GM12864 (cell line): ENCODE measurements at regions not wholly inside any gene's neighbourhood (a gene's known extent, or its start where the extent isn't known, plus 50 kb on each side); places are given as distances from the start of the nearest gene placed in this dataset.

ENCODE experiments used
- DNase-seq: peaks from one replicate; pipeline ENCODE4 v3.0.0-alpha.2; 2011; ENCODE audit warnings: low read depth
- H3K4me3 ChIP-seq: 2 replicates; pipeline ENCODE4 v1.5.1; 2011; ENCODE audit warnings: mild to moderate bottlenecking, low read depth, low read length, control low read depth
- TF ChIP-seq, protein P1 (sequence below): IDR thresholded peaks from 2 replicates; pipeline ENCODE4 v1.5.1; 2011; ENCODE audit warnings: low read depth, mild to moderate bottlenecking, moderate library complexity, low read length, control low read depth, inconsistent platforms; ENCODE audit errors: missing control alignments

DNA sequence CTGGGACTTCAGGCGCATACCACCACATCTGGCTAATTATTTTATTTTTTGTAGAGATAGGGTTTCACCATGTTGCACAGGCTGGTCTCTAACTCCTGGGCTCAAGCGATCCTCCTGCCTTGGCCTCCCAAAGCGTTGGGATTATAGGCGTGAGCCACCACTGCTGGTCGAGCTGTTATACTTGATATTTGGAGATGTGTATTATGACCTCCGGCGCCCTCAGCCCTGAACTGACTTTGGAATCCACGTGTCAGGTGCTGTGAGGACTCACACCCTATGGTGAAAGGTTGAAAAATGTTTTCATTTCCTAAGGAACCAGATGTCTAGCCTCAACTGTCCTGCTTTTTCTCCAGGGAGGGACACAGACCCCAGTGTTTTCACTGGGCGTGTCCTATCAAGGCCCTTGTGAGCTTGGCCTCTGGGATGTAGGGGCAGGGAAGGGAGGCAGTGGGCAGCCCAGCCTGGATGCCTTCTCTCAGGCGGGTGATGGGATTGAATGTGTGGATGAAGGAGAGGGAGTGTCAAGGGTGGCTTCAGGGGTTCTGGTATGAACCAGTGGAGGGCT, 56.4 kb upstream of the HAAO start:
- TF ChIP-seq, protein P1, sequence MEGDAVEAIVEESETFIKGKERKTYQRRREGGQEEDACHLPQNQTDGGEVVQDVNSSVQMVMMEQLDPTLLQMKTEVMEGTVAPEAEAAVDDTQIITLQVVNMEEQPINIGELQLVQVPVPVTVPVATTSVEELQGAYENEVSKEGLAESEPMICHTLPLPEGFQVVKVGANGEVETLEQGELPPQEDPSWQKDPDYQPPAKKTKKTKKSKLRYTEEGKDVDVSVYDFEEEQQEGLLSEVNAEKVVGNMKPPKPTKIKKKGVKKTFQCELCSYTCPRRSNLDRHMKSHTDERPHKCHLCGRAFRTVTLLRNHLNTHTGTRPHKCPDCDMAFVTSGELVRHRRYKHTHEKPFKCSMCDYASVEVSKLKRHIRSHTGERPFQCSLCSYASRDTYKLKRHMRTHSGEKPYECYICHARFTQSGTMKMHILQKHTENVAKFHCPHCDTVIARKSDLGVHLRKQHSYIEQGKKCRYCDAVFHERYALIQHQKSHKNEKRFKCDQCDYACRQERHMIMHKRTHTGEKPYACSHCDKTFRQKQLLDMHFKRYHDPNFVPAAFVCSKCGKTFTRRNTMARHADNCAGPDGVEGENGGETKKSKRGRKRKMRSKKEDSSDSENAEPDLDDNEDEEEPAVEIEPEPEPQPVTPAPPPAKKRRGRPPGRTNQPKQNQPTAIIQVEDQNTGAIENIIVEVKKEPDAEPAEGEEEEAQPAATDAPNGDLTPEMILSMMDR, result no peak
- no peak overlapping the region for H3K4me3 ChIP-seq
- DNase-seq, result no peak

DNA sequence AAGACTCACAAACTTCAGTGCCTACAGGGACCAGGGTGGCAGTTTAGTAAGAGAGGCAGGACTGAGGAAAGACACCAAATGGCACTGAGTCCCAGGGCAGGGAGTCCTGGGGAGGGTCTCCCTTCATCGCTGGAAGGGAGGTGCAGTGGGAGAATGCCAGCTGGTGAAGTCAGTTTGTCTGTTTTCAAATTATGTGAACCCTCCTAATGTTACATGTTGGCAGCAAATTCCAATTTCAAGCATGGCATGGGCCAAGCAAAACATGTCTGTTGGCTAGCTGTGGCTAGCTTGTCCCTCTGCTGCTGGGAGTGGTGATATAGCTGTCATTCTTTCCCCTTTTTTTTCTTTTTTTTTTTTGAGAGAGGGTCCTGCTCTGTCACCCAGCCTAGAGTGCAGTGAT, 55.9 kb upstream of the HAAO start:
- no peak overlapping the region for H3K4me3 ChIP-seq
- DNase-seq, result no peak
- TF ChIP-seq, protein P1, result no peak

DNA sequence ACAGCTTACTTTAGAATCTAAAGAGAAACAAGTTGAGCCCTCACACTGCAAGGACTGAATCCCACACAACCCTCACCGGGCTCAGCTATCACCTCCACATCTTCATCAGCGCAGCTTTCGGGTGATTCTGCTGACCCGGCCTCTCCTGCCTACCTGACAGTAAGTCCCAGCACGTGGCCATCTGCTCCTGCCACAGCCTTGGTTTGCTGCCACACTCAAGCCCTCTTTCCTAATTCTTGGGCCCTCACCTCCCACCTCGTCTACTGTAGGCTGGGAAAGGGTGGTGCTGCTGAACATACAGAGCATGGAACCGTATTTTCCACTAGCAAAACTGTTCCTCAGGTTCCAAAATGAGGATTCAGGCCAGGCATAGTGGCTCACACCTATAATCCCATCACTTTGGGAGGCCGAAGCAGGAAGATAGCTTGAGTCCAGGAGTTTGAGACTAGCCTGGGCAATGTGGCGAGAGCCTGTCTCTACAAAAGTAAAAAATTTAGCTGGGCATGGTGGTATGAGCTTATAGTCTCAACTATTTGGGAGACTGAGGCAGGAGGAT, 55.3 kb upstream of the HAAO start:
- H3K4me3 ChIP-seq, result no peak overlapping the region
- TF ChIP-seq, protein P1, result no peak
- no peak for DNase-seq

DNA sequence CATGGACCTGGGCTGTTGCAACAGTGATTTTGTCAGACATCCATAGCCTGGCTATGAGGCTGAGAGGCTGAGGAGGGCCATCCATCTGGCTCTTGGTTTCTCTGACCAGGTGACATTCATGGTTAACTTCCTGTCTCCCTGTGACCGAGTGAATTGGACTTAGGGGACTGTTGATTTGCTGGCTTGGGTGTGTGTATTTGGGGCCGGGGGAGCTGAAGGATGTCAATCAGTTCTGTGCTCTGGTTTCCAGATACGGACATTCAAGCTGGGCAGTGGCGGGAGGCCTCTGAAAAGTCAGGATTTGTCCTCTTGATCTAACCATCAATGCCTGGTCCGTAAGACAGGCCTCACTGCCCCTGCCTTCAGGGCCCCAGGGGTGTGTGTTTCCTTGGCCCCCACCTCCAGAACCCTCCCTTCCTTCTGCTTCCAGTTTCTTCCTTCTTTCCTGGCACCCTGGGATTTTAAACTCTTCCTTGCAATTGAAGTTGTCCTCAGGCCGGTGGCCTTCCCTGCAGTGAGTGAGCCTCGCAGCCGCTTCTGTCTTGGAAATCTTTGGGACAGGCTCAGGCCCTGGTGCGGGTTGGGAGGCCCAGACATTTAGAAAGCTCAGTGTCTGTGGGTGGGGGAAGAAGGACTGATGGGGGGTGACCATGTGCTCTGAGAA, 54.7 kb upstream of the HAAO start:
- DNase-seq, result no peak
- TF ChIP-seq, protein P1, result no peak
- no peak overlapping the region for H3K4me3 ChIP-seq

DNA sequence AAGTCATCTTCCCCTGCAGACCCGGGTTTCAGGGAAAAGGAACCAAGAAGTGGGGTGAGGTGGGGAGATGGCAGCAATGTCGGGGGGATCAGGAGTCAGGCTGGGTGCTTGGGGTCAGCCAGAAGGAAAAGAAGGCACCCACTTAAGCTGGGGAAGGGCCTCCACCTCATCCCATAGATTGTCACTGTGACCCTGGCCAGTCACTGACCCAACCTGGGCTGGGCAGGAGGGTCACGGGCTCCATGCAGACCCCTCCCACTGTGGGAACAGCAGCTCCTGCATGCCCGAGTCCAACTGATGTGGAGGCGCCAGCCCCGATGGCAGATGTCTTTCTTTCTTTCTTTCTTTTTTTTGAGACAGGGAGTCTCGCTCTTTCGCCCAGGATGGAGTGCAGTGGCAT, 53.6 kb upstream of the HAAO start:
- no peak for DNase-seq
- TF ChIP-seq, protein P1, result no peak
- no peak overlapping the region for H3K4me3 ChIP-seq

DNA sequence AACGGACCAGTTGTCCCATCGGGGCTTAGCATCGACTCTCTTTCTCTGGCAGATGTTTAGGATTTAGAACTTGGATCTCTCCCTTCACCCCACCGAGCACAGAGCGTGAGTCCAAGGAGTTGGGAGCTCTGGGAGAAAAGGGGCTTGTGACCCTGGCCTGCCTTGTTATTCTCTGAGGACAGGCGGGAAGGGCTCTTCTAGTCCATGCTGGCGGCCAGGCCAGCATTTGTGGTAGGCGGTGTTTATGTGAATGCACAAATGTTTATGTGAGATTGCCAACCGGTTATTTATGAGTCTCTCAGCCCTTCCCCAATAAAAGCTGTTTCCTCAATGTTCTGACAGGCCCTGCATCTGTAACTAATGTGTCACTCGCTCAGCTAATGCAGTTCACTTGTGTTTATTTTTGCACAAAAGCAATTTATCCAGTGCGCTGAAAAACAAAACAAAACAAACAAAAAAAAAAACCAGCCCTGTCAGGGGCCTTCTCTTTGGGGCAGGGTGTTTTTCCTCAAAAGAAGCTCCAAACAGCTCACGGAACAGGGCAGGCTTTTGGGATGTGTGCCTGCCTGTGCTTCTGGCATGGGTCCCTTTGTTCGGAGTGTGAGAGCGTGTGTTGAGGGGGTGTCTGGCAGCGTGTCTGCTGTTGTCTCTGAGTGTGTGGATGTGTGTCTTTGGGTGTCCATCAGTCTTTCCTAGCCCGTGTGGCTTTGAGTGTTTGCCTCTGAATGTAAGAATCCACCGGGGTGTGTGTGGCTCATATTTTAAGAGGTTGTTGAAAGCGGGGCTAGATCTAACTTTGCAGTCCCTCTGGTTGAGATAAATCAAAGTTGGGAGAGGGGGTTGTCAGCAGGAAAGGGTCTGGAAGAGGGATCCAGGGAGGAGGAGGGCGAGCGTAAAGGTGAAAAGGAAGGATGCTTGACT, 52.8 kb upstream of the HAAO start:
- TF ChIP-seq, protein P1, result no peak

More for the DNA sequence above, 52.8 kb upstream of the HAAO start:
- no peak for DNase-seq
- H3K4me3 ChIP-seq, result no peak overlapping the region
